PC-9 (cell line): ENCODE measurements at regions not wholly inside any gene's neighbourhood (a gene's known extent, or its start where the extent isn't known, plus 50 kb on each side); places are given as distances from the start of the nearest gene placed in this dataset.

Experiments
- BruUV-seq: library from RNA; stranded (reverse); fragments of 400-500 nt; replicated peaks from 2 replicates; lab custom pipeline; 2021; lab: Mats Ljungman, UMichigan
- CTCF ChIA-PET: fragments of 300-600 bp; sonication (Branson Sonifier 250); formaldehyde crosslinking; loops from one replicate; lab custom pipeline; 2022; ENCODE audit warnings: antibody characterized with exemption; lab: Charles Lee
- POLR2A ChIA-PET: fragments of 300-600 bp; sonication (Branson Sonifier 250); formaldehyde crosslinking; loops from one replicate; lab custom pipeline; 2022; ENCODE audit warnings: antibody characterized with exemption; ENCODE audit not compliant: unreplicated experiment; lab: Charles Lee
- DNase-seq, 2 experiments: peaks; one replicate each; pipeline versions ENCODE4 v3.0.0 to v3.0.0-alpha.2; 2015 to 2022; ENCODE audit warnings: mixed read lengths in 1 of 2
- H2AFZ ChIP-seq: fragments of 200-600 bp; sonication (generic); 2 replicates; pipeline ENCODE4 v1.8.1; 2017; ENCODE audit warnings: antibody characterized with exemption
- H3F3A ChIP-seq: fragments of 200-600 bp; sonication (generic); 2 replicates; pipeline ENCODE4 v1.8.1; 2017; ENCODE audit warnings: antibody characterized with exemption, mild to moderate bottlenecking, low read depth; ENCODE audit not compliant: insufficient read depth
- H3K27ac ChIP-seq: fragments of 200-600 bp; sonication (generic); 2 replicates; pipeline ENCODE4 v1.6.1; 2016; ENCODE audit warnings: mixed run types
- H3K27me3 ChIP-seq: fragments of 200-600 bp; sonication (generic); 2 replicates; pipeline ENCODE4 v1.6.1; 2016; ENCODE audit warnings: low read depth, mixed run types; ENCODE audit not compliant: insufficient read depth
- H3K36me3 ChIP-seq: fragments of 200-600 bp; sonication (generic); 2 replicates; pipeline ENCODE4 v1.6.1; 2016; ENCODE audit warnings: low read depth, mixed run types
- H3K4me1 ChIP-seq: fragments of 200-600 bp; sonication (generic); replicated peaks from 2 replicates; pipeline ENCODE4 v1.6.1; 2016; ENCODE audit warnings: mixed run types; ENCODE audit not compliant: insufficient read depth
- H3K4me2 ChIP-seq: fragments of 200-600 bp; sonication (generic); 2 replicates; pipeline ENCODE4 v1.6.1; 2017; ENCODE audit warnings: mixed run types
- H3K4me3 ChIP-seq: fragments of 200-600 bp; sonication (generic); 2 replicates; pipeline ENCODE4 v1.6.1; 2016; ENCODE audit warnings: mixed run types
- H3K79me2 ChIP-seq: fragments of 200-600 bp; sonication (generic); 2 replicates; pipeline ENCODE4 v1.6.1; 2017; ENCODE audit warnings: low read depth, mixed run types
- H3K9me2 ChIP-seq: fragments of 200-600 bp; sonication (generic); 2 replicates; pipeline ENCODE4 v1.8.1; 2017; ENCODE audit warnings: mild to moderate bottlenecking; ENCODE audit not compliant: insufficient read depth
- H3K9me3 ChIP-seq: fragments of 200-600 bp; sonication (generic); 2 replicates; pipeline ENCODE4 v1.8.1; 2016; ENCODE audit warnings: low read depth; ENCODE audit not compliant: insufficient read depth
- H4K20me1 ChIP-seq: fragments of 200-600 bp; sonication (generic); 2 replicates; pipeline ENCODE4 v1.8.1; 2017; ENCODE audit not compliant: insufficient read depth
- EZH2 ChIP-seq: fragments of 200-600 bp; sonication (generic); IDR thresholded peaks from 2 replicates; pipeline ENCODE4 v1.8.0; 2017; ENCODE audit warnings: antibody characterized with exemption, low read depth
- intact Hi-C: fragments of 100-400 bp; cut with micrococcal nuclease; formaldehyde crosslinking; loops from one replicate; pipeline ENCODE4 v1.10.0; 2022; ENCODE audit not compliant: unreplicated experiment
- TF ChIP-seq, protein P1 (sequence below): fragments of 200-600 bp; sonication (generic); conservative IDR thresholded peaks from 2 replicates; pipeline ENCODE4 v1.6.1; 2017; ENCODE audit warnings: mixed run types, antibody characterized with exemption, mild to moderate bottlenecking, moderate library complexity

DNA sequence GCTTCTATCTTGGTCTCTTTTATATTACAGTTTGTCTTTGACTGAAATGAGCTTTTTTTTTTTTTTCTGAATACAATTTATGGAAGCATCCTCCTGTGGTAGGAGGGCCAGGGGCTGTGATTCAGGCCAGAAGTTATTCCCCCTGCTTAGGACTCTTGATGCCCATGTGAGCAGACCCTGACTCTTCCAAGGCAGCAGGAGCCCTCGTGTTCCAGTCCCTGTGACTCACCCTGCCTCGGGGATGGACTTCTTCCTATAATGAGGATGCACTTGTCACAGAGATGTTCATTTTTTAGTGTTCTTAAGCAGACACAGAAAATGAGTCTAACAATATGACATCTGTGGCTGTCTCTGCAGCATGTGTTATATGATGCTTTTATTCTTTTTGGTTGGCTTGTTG lies 1293.7 kb upstream of the AUTS2 start:
- Histone ChIP-seq H3F3A (no peaks in the 10 kb centered on the region), H3K9me2 (no peaks in the 10 kb centered on the region), H3K4me2 (no peak overlapping the region), H3K79me2 (no peaks in the 10 kb centered on the region), H3K4me3 (no peak overlapping the region), H3K27me3 (no peaks in the 10 kb centered on the region), H3K36me3 (no peaks in the 10 kb centered on the region), H3K27ac (no peak overlapping the region), H3K9me3 (no peaks in the 10 kb centered on the region), H2AFZ (no peak overlapping the region), H4K20me1 (no peaks in the 10 kb centered on the region), H3K4me1 (no peaks in the 10 kb centered on the region)
- intact Hi-C loops: no loop called here
- ChIA-PET CTCF (no interaction called here), POLR2A (no interaction called here)
- no TSS peak for BruUV-seq
- no peak for DNase-seq
- TF ChIP-seq, protein P1, sequence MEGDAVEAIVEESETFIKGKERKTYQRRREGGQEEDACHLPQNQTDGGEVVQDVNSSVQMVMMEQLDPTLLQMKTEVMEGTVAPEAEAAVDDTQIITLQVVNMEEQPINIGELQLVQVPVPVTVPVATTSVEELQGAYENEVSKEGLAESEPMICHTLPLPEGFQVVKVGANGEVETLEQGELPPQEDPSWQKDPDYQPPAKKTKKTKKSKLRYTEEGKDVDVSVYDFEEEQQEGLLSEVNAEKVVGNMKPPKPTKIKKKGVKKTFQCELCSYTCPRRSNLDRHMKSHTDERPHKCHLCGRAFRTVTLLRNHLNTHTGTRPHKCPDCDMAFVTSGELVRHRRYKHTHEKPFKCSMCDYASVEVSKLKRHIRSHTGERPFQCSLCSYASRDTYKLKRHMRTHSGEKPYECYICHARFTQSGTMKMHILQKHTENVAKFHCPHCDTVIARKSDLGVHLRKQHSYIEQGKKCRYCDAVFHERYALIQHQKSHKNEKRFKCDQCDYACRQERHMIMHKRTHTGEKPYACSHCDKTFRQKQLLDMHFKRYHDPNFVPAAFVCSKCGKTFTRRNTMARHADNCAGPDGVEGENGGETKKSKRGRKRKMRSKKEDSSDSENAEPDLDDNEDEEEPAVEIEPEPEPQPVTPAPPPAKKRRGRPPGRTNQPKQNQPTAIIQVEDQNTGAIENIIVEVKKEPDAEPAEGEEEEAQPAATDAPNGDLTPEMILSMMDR: no peak
- TF ChIP-seq EZH2: no peak

DNA sequence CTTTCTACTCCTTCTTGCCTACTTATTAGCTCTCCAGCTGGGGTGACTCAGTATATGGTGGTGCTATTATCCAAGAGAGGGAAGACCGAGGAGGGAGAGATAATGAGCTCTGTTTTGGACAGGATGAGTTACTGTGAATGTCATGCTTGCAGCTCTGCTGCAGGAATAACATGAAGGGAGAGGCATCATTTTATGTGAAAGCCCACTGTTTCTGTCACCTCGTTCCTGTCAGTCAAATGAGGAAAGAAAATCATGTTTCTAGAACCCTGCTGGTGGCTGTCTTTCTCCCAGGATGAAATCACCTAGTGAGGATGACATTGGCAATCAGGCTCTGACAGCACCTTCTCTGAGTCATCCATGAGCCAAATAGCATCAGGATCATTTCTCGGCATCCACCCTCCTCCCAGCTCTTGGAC lies 1291.6 kb upstream of the AUTS2 start:
- TF ChIP-seq, protein P1: no peak
- no peak for TF ChIP-seq EZH2
- Histone ChIP-seq H2AFZ (no peak overlapping the region), H3K27me3 (no peaks in the 10 kb centered on the region), H3K36me3 (no peaks in the 10 kb centered on the region), H3K4me3 (no peak overlapping the region), H3F3A (no peaks in the 10 kb centered on the region), H3K79me2 (no peaks in the 10 kb centered on the region), H3K9me3 (no peaks in the 10 kb centered on the region), H3K9me2 (no peaks in the 10 kb centered on the region), H4K20me1 (no peaks in the 10 kb centered on the region), H3K4me1 (no peaks in the 10 kb centered on the region), H3K4me2 (no peak overlapping the region), H3K27ac (no peak overlapping the region)
- no peak for DNase-seq
- intact Hi-C loops: no loop called here
- POLR2A ChIA-PET: no interaction called here
- no TSS peak for BruUV-seq
- CTCF ChIA-PET: interaction anchor here (0.6 kb wide), 1 partner anchor 38 kb away, joined by 3 read pairs; no protein-coding TSS in a partner anchor

DNA sequence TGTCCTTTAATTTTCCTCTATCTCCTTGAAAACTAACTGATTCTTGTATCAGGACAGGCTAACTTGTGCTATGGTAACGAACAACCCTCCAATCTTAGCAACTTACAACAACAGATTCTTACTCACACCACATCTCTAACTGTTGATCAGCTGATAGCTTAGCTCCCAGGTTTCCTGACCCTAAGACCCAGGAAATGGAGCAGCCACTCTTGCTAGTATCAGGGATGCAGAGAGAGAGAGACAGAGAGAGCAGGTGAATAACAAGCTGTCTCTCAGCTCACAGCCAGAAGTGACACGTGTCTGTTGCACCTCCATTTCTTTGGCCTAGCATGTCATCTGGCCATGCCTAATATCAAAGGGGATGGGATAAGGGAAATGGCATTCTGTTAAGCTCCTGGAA lies 1289.0 kb upstream of the AUTS2 start:
- H3K4me2 ChIP-seq: no peak overlapping the region
- BruUV-seq: no TSS peak
- no peak for DNase-seq

More for the DNA sequence above, 1289.0 kb upstream of the AUTS2 start:
- Histone ChIP-seq H3K36me3 (no peaks in the 10 kb centered on the region), H4K20me1 (no peaks in the 10 kb centered on the region), H3F3A (no peaks in the 10 kb centered on the region), H3K79me2 (no peaks in the 10 kb centered on the region), H3K9me3 (no peaks in the 10 kb centered on the region), H3K4me1 (no peaks in the 10 kb centered on the region), H3K9me2 (no peaks in the 10 kb centered on the region), H3K4me3 (no peak overlapping the region), H3K27ac (no peak overlapping the region), H2AFZ (no peak overlapping the region), H3K27me3 (no peaks in the 10 kb centered on the region)
- intact Hi-C loops: no loop called here
- ChIA-PET CTCF (no interaction called here), POLR2A (no interaction called here)
- TF ChIP-seq, protein P1: no peak
- TF ChIP-seq EZH2: no peak
